Gastrocnemius medialis (tissue), 4 donors: ENCODE measurements at regions not wholly inside any gene's neighbourhood (a gene's known extent, or its start where the extent isn't known, plus 50 kb on each side); places are given as distances from the start of the nearest gene placed in this dataset.

Experiments used
- ATAC-seq, 2 donors: fragments of 150-250 bp; one replicate each; pipeline ENCODE4 v1.9.1; 2016
- DNase-seq, 2 donors: peaks; one replicate each; pipeline ENCODE4 v3.0.0-alpha.2; 2019
- H3K27ac ChIP-seq, 4 donors: fragments of 200-600 bp; sonication (generic); 1 replicate in 1 of 4; 2 replicates in 3 of 4; pipeline ENCODE4 v1.5.1; 2016 to 2018; ENCODE audit warnings: mild to moderate bottlenecking in 2 of 4, moderate library complexity in 1 of 4
- H3K27me3 ChIP-seq, 3 donors: fragments of 200-600 bp; sonication (generic) in 2 of 3; 1 replicate in 1 of 3; 2 replicates in 2 of 3; pipeline versions ENCODE4 v1.5.1 to v1.6.0; 2016 to 2019; ENCODE audit warnings: mild to moderate bottlenecking in 1 of 3, moderate library complexity in 1 of 3
- H3K36me3 ChIP-seq, 2 donors: fragments of 200-600 bp; sonication (generic) in 1 of 2; one replicate each; pipeline ENCODE4 v1.5.1; 2017 to 2018
- H3K4me1 ChIP-seq, 2 donors: fragments of 200-600 bp; sonication (generic) in 1 of 2; one replicate each; pipeline ENCODE4 v1.5.1; 2016 to 2017; ENCODE audit warnings: mild to moderate bottlenecking in 2 of 2
- H3K4me3 ChIP-seq, 4 donors: fragments of 200-600 bp; sonication (generic) in 3 of 4; 1 replicate in 1 of 4; 2 replicates in 3 of 4; pipeline ENCODE4 v1.5.1; 2016 to 2019; ENCODE audit warnings: mild to moderate bottlenecking in 2 of 4
- H3K9me3 ChIP-seq, 3 donors: fragments of 200-600 bp; sonication (generic) in 2 of 3; 1 replicate in 1 of 3; 2 replicates in 2 of 3; pipeline ENCODE4 v1.5.1; 2016 to 2019
- POLR2A ChIP-seq, 2 donors: fragments of 450-650 bp; IDR thresholded peaks; one replicate each; pipeline ENCODE4 v1.6.1; 2017; ENCODE audit warnings: antibody characterized with exemption in 2 of 2, mild to moderate bottlenecking in 2 of 2, moderate library complexity in 2 of 2
- in situ Hi-C, 4 donors: fragments of 200-750 bp; cut with MboI; loops; one replicate each; pipeline versions ENCODE4 v1.15.0 to v1.8.0; 2017; ENCODE audit warnings: low sequenced_read_pairs in 4 of 4
- intact Hi-C: fragments of 100-400 bp; cut with DNase I; formaldehyde crosslinking; loops from one replicate; pipeline ENCODE4 v1.15.1; 2023; ENCODE audit warnings: low total_unique reads
- TF ChIP-seq, protein P1 (sequence below), 5 experiments: fragments of 450-650 bp in 3 of 5; fragments of 200-600 bp in 2 of 5; sonication (generic) in 2 of 5; IDR thresholded peaks in 4 of 5; conservative IDR thresholded peaks in 1 of 5; 1 replicate in 4 of 5; 2 replicates in 1 of 5; pipeline ENCODE4 v1.5.1; 2016 to 2019; ENCODE audit warnings: antibody characterized with exemption in 5 of 5, mild to moderate bottlenecking in 3 of 5, moderate library complexity in 3 of 5

DNA sequence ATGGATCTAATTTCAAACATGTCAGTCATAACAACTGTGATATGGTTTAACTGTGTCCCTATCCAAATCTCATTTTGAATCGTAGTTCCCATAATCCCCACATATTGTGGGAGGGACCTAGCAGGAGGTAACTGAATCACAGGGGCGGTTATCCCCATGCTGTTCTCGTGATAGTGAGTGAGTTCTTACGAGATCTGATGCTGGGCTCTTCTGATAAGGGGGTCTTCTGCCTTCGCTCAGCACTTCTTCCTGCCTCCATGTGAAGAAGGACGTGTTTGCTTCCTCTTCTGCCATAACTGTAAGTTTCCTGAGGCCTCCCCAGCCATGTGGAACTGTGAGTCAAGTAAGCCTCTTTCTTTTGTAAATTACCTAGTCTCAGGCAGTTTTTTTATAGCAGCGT lies 138.0 kb upstream of the PCGF5 start:
- intact Hi-C loops, result no loop called here
- in situ Hi-C loops, result no loop called here
- Histone ChIP-seq H3K4me3 (no peak overlapping the region), H3K36me3 (no peaks in the 10 kb centered on the region), H3K27ac (no peak overlapping the region), H3K27me3 (no peaks in the 10 kb centered on the region), H3K4me1 (peaks cover 11 to 12% of the 10 kb centered on the region in 2 donors), H3K9me3 (no peaks in the 10 kb centered on the region)
- TF ChIP-seq POLR2A (IDR thresholded peaks at IDR 0.05), result no peak
- TF ChIP-seq, protein P1, sequence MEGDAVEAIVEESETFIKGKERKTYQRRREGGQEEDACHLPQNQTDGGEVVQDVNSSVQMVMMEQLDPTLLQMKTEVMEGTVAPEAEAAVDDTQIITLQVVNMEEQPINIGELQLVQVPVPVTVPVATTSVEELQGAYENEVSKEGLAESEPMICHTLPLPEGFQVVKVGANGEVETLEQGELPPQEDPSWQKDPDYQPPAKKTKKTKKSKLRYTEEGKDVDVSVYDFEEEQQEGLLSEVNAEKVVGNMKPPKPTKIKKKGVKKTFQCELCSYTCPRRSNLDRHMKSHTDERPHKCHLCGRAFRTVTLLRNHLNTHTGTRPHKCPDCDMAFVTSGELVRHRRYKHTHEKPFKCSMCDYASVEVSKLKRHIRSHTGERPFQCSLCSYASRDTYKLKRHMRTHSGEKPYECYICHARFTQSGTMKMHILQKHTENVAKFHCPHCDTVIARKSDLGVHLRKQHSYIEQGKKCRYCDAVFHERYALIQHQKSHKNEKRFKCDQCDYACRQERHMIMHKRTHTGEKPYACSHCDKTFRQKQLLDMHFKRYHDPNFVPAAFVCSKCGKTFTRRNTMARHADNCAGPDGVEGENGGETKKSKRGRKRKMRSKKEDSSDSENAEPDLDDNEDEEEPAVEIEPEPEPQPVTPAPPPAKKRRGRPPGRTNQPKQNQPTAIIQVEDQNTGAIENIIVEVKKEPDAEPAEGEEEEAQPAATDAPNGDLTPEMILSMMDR (IDR thresholded peaks at IDR 0.05 in 4 of 5, conservative IDR thresholded peaks at IDR 0.05 in 1 of 5), result no peak
- ATAC-seq, result no peak
- DNase-seq, result no peak

DNA sequence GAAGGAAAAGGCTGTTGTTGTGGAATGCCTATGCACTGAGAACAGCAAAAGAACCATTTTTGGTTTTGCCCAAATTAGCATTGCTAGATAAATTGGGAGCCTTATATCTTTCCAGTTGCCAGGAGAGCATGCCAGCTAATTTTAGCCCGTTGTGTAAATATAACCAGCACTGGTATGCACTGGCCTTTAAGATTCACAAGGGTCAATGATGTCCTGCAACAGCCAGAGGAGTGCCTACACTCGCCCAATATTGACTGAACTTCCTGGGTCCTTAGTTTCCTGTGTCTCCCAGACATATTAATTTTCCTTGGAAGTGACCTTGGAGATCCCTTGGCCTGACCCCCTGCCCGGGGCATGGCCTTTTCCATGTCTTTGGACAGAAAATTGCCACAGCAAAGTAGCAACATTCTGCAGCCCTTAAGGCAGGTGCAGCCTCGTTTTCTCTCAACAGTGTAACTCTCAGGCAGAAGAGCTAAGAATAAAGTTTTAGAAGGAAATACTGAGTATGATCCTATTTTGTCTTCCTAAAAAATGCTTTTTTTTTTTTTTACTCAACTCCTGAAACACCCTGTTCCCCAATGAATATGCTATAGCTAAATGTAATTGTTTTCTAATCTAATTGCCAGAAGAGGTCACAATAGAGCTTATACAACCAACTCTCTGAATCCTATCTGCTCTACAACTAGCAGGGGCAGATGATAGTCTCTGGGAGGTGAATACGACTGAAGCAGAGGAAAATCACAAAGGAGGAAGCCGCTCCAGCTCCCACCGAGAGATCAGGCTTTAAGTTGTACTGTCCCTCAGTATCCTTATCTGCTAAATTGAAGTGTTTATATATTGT lies 131.9 kb upstream of the PCGF5 start:
- H3K27me3 ChIP-seq, result no peaks in the 10 kb centered on the region
- peak overlapping the region in 1 of 4 donors; percentile 29 for H3K27ac ChIP-seq
- no peak overlapping the region for H3K4me3 ChIP-seq
- no peaks in the 10 kb centered on the region for H3K36me3 ChIP-seq
- no peak for DNase-seq
- H3K4me1 ChIP-seq, result peaks cover 8 to 9% of the 10 kb centered on the region in 2 donors
- in situ Hi-C loops, result no loop called here
- intact Hi-C loops, result loop anchor here (1.0 kb wide), 1 partner anchor 163 kb away; no protein-coding TSS in a partner anchor
- no peaks in the 10 kb centered on the region for H3K9me3 ChIP-seq
- TF ChIP-seq, protein P1 (IDR thresholded peaks at IDR 0.05 in 4 of 5, conservative IDR thresholded peaks at IDR 0.05 in 1 of 5), result no peak
- TF ChIP-seq POLR2A (IDR thresholded peaks at IDR 0.05), result no peak
- ATAC-seq, result peak; percentile 60 to 72

DNA sequence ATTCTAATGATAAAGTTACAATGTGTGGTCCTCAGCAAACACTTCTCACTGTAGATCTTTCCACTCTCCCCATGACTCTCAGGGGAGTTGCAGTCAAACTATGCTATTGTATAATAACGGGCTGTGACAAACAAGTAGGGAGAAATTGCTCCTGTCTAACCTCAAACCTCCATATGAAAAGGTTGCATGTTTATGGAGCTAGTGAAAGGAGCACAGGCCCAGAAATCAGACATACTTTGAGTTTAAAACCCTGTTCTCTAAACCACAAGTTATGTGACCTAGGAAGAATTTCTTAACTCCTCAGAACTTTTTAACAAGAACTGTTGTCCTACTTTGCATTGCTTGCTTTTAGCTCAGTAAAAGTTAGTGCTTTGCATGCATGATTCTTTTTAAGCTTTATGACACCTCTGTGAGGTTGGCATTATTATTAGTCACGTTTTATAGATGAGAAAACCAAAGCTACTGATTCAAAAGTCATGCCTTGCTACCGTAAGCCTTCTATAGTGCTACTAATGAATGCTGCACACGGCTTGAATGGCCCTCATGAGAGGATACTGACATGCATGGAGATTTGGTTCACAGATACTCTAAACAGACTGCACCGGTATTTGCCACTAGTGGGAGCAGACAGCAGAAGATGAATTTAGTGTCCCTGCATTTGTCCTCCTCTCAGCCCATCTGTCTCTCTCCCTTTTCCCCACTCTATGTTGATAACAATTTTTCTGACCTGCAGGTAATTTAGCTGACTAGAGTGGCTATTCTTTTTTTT lies 129.5 kb upstream of the PCGF5 start:
- H3K9me3 ChIP-seq, result no peaks in the 10 kb centered on the region
- H3K4me1 ChIP-seq, result peaks cover 8 to 9% of the 10 kb centered on the region in 2 donors
- intact Hi-C loops, result no loop called here
- in situ Hi-C loops, result no loop called here
- H3K27ac ChIP-seq, result no peak overlapping the region
- H3K27me3 ChIP-seq, result no peaks in the 10 kb centered on the region
- ATAC-seq (no peak), DNase-seq (no peak)
- no peak overlapping the region for H3K4me3 ChIP-seq
- H3K36me3 ChIP-seq, result no peaks in the 10 kb centered on the region
- TF ChIP-seq POLR2A (IDR thresholded peaks at IDR 0.05), result no peak
- TF ChIP-seq, protein P1 (IDR thresholded peaks at IDR 0.05 in 4 of 5, conservative IDR thresholded peaks at IDR 0.05 in 1 of 5), result no peak

DNA sequence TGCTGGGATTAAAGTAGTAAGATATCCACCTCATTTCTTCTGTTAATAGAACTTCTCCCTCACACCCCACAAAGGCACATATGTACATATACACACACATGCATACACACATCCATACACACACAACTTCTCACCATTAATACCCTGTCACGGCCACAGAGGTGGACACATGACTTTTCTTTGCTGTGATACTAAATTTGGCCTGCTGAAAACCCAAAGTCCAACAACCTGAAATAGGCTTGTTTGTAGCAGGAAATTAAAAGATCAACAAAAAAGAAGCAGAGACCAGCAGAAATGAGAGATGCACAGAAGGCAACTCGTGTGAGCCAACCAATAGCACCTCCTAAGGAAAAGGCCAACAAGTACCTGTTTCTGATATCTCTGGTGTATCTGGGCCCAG lies 128.7 kb upstream of the PCGF5 start:
- TF ChIP-seq, protein P1 (IDR thresholded peaks at IDR 0.05 in 4 of 5, conservative IDR thresholded peaks at IDR 0.05 in 1 of 5), result no peak
- no peak for TF ChIP-seq POLR2A (IDR thresholded peaks at IDR 0.05)
- in situ Hi-C loops, result no loop called here
- no peaks in the 10 kb centered on the region for H3K36me3 ChIP-seq
- H3K4me3 ChIP-seq, result no peak overlapping the region
- ATAC-seq, result no peak
- no peak for DNase-seq
- intact Hi-C loops, result no loop called here
- no peaks in the 10 kb centered on the region for H3K27me3 ChIP-seq
- peaks cover 8 to 9% of the 10 kb centered on the region in 2 donors for H3K4me1 ChIP-seq
- no peaks in the 10 kb centered on the region for H3K9me3 ChIP-seq
- no peak overlapping the region for H3K27ac ChIP-seq
